Subcutaneous abdominal adipose tissue (tissue), 5 donors: ENCODE measurements at regions not wholly inside any gene's neighbourhood (a gene's known extent, or its start where the extent isn't known, plus 50 kb on each side); places are given as distances from the start of the nearest gene placed in this dataset.

ENCODE experiments used
- H3K27ac ChIP-seq: one replicate; pipeline ENCODE4 v1.7.0; 2013; ENCODE audit warnings: low read depth, mild to moderate bottlenecking, inconsistent platforms, low read length, moderate library complexity
- H3K27me3 ChIP-seq, 5 donors: one replicate each; pipeline ENCODE4 v1.7.0; 2013; ENCODE audit warnings: low read length in 5 of 5, inconsistent platforms in 1 of 5; ENCODE audit not compliant: control insufficient read depth in 5 of 5, insufficient read depth in 4 of 5
- H3K36me3 ChIP-seq, 5 donors: one replicate each; pipeline ENCODE4 v1.7.0; 2013; ENCODE audit warnings: low read length in 5 of 5; ENCODE audit not compliant: control insufficient read depth in 5 of 5, insufficient read depth in 5 of 5
- H3K4me1 ChIP-seq, 5 donors: one replicate each; pipeline ENCODE4 v1.7.0; 2013; ENCODE audit warnings: low read length in 5 of 5, mild to moderate bottlenecking in 3 of 5, moderate library complexity in 1 of 5; ENCODE audit not compliant: control insufficient read depth in 5 of 5, insufficient read depth in 5 of 5
- H3K4me3 ChIP-seq, 5 donors: one replicate each; pipeline ENCODE4 v1.7.0; 2013; ENCODE audit warnings: low read length in 5 of 5, low read depth in 1 of 5
- H3K9ac ChIP-seq, 5 donors: one replicate each; pipeline ENCODE4 v1.7.0; 2013; ENCODE audit warnings: low read length in 5 of 5, mild to moderate bottlenecking in 4 of 5, moderate library complexity in 3 of 5
- H3K9me3 ChIP-seq, 5 donors: one replicate each; pipeline ENCODE4 v1.7.0; 2013; ENCODE audit warnings: low read length in 5 of 5; ENCODE audit not compliant: control insufficient read depth in 5 of 5
- donor health status: healthy.
- donor health status: healthy.
- donor health status: healthy.
- donor health status: healthy.
- donor health status: healthy.

DNA sequence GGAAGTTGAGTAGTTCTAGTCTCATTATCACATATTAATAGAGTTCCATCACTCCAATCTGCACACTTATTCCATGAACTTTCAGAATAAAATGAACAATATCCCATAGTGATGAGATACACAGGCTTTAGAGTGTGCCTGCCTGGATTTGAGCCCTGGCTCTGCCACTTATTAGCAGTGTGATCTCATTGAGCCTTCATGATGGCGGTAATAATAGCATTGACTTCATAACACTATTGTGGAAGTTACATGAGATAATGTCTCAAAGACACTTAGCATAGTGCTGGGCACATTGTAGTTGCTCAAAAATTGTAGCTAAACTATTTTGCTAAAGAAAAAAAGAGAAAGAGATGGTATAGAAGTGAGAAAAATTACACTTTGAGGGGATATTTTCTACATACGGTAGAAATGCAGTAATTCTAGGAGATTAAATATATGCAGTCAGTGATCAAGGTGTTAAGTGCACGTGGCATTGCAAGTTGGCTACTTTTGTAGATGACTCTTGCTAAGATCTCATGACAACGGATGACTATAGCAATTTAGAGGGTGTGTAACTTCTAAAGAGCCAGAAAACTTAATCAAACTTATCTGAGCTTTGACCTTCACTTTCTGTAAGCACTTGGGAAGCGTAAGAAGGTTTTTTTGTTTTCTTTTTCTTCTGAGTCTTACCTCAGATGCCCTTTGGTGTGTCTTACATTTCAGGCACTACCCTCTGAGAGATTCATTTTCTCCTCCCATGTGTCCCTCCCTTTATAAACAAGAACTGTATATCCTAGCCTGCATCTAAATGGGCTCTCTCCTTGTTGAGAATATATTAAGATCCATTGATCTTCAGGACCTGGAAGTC is 380.6 kb upstream of the NR3C2 start:
- Histone ChIP-seq H3K9me3 (no peaks in the 10 kb centered on the region), H3K4me3 (no peak overlapping the region), H3K9ac (no peak overlapping the region), H3K27me3 (no peaks in the 10 kb centered on the region), H3K27ac (no peak overlapping the region), H3K36me3 (no peaks in the 10 kb centered on the region), H3K4me1 (no peaks in the 10 kb centered on the region)

DNA sequence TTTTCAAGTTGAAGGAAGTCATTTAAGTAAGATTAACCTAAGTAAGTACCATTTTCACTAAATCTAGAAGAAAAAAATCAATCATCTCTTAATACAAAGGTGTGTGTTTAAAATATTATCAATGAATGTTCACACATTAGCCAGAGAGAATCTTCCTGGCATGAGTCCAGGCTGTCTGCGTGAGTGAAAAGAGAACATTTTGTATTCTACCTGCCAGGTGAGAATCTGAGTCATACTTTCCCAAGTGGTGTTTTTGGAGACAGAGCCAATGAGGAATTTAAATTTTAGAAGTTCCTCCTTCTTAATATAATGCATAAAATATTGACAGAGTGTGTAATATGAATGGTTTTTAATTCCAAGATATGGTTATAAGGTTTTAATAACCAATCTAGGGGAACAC is 371.8 kb upstream of the NR3C2 start:
- Histone ChIP-seq H3K27me3 (no peaks in the 10 kb centered on the region), H3K27ac (no peak overlapping the region), H3K4me3 (no peak overlapping the region), H3K9me3 (no peaks in the 10 kb centered on the region), H3K4me1 (no peaks in the 10 kb centered on the region), H3K36me3 (no peaks in the 10 kb centered on the region), H3K9ac (no peak overlapping the region)

DNA sequence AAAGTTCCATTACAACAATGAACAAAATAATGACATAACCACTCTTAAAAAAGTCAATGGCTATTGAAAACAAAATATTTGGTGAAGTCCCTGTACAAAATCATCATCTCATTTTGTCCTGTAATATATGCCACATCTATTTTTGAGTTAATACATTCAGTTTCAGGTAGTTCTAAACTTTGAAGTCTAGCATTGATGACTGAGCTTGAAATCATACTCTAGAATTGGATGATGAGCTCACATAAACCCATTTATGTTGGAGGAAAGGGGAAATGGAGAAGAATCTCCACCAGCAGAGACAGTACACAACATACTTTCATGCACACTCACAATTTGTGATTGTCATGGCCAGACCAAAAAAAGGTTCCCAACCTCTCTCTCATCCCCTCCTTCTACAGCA is 371.1 kb upstream of the NR3C2 start:
- H3K27me3 ChIP-seq = no peaks in the 10 kb centered on the region
- no peak overlapping the region for H3K4me3 ChIP-seq
- no peaks in the 10 kb centered on the region for H3K36me3 ChIP-seq
- H3K27ac ChIP-seq = no peak overlapping the region
- H3K9me3 ChIP-seq = no peaks in the 10 kb centered on the region
- H3K4me1 ChIP-seq = no peaks in the 10 kb centered on the region
- no peak overlapping the region for H3K9ac ChIP-seq

GRCh38 chr4:148812101-148812500 is 369.9 kb upstream of the NR3C2 start:
- Histone ChIP-seq H3K4me3 (no peak overlapping the region), H3K9me3 (no peaks in the 10 kb centered on the region), H3K27me3 (no peaks in the 10 kb centered on the region), H3K36me3 (no peaks in the 10 kb centered on the region), H3K9ac (no peak overlapping the region), H3K27ac (no peak overlapping the region), H3K4me1 (no peaks in the 10 kb centered on the region)

- Histone ChIP-seq H3K27ac (no peak overlapping the region), H3K9me3 (no peaks in the 10 kb centered on the region), H3K9ac (no peak overlapping the region), H3K36me3 (no peaks in the 10 kb centered on the region), H3K27me3 (no peaks in the 10 kb centered on the region), H3K4me3 (no peak overlapping the region), H3K4me1 (no peaks in the 10 kb centered on the region)
Measured at GRCh38 chr4:148810461-148810860, 368.2 kb upstream of the NR3C2 start.

- Histone ChIP-seq H3K4me1 (no peaks in the 10 kb centered on the region), H3K4me3 (no peak overlapping the region), H3K36me3 (no peaks in the 10 kb centered on the region), H3K9me3 (no peaks in the 10 kb centered on the region), H3K9ac (no peak overlapping the region), H3K27ac (no peak overlapping the region), H3K27me3 (no peaks in the 10 kb centered on the region)
Measured at GRCh38 chr4:148808416-148808815, 366.2 kb upstream of the NR3C2 start.

DNA sequence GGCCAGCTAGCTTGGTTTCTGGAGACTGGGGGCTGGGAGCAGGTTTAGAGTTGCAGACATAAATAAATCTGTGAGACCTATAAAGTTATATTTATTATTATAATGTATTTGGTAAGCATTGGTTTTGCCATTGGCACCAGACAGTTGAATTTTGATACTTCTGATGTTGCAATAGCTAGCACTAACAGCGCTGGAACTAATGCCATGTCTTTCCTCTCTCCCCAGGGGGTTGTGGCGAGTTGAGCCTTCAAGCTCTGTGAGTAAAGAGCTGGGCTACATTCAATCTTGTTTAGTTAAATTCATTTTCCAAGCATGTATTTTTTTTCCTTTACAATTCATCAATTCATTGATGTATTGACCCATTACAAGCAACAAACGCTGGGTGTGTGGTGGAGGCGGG is 358.7 kb upstream of the NR3C2 start:
- H3K9me3 ChIP-seq = no peaks in the 10 kb centered on the region

DNA sequence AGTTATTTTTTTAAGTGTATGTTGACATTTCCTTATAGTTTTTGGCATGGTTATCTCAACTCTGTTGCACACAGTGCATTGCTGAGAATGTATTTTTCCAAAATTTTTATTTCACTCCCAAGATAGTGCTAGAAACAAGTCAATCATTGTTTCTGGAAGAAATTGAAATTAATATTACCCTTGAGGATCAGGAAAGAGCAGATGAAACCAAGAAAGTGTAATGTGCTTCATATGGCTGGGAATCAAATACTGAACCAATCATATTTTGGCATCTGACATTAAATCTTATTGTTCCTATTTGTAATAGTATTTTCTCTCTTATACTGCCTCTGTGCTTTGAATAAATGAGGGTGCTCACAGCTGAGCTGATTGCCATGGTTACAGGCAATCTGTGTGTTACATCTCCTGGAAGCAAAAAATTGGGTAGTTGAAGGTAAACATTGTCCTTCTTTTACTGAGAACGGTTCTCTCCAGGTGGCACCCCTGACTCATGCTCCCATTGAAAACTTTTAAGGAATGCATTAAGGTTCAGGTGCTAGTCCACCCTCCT is 358.2 kb upstream of the NR3C2 start:
- Histone ChIP-seq H3K9me3 (no peaks in the 10 kb centered on the region), H3K4me1 (peaks cover 0 to 11% (median 0%) of the 10 kb centered on the region in 5 donors), H3K36me3 (no peaks in the 10 kb centered on the region), H3K27ac (no peak overlapping the region), H3K27me3 (no peaks in the 10 kb centered on the region), H3K4me3 (no peak overlapping the region), H3K9ac (no peak overlapping the region)

More for the DNA sequence above, 358.7 kb upstream of the NR3C2 start:
- H3K27me3 ChIP-seq = no peaks in the 10 kb centered on the region
- no peak overlapping the region for H3K27ac ChIP-seq
- H3K4me3 ChIP-seq = no peak overlapping the region
- H3K36me3 ChIP-seq = no peaks in the 10 kb centered on the region
- peaks cover 0 to 11% (median 0%) of the 10 kb centered on the region in 5 donors for H3K4me1 ChIP-seq
- no peak overlapping the region for H3K9ac ChIP-seq

DNA sequence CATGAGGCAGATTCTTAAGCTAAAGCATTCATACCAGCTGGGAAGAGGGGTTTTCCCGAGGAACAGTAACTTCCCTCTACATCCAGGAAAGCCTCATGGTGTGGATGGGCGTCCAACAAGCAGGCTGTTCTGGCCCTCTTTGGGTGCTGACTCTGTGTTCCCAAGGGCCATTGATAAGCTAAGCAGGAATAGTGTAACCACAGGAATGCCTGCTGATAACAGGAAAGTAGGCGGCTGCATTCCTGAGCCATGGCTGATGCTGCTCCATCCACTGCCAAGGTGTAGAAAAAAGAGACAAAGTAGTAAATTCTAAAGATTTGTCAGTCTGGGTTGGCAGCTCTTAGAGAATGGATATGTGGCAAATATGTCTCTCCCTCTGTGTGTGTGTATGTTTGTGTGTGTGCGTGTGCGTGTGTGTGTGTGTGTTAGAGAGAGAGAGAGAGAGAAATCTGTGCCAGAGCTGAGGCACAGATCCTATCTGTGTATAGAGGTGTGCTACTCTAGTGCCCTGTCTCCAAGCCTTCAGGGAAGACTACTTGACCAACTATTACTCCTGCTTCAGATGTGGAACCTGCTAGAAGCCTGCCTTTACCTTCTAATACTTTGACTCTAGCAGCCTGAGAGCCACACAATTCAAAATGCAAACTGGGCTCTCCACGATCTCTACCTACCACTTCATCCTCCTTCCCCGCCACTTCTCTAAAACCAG is 353.1 kb upstream of the NR3C2 start:
- Histone ChIP-seq H3K9me3 (no peaks in the 10 kb centered on the region), H3K27ac (no peak overlapping the region), H3K27me3 (no peaks in the 10 kb centered on the region), H3K4me3 (no peak overlapping the region), H3K36me3 (no peaks in the 10 kb centered on the region), H3K9ac (no peak overlapping the region), H3K4me1 (peaks cover 0 to under 1% (median 0%) of the 10 kb centered on the region in 5 donors)

DNA sequence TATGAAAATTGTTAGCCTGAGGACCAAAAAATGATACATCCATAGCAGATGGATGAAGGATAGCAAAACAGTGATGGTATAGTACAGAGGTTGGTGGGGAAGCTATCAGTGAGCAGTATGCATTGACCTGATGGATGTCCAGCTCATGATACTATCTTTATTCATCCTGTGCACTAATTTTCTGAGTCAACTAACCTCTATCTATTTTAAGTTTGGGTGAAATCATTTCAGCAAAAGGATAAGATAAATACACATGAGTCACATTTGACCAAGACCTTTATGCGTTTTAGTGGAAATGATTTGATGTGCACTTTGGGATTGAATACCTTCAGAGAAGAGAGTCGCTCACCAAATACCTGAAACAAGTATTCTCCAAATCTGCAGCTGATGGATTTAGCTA is 351.0 kb upstream of the NR3C2 start:
- Histone ChIP-seq H3K9ac (no peak overlapping the region), H3K36me3 (no peaks in the 10 kb centered on the region), H3K9me3 (no peaks in the 10 kb centered on the region), H3K4me3 (no peak overlapping the region), H3K27ac (no peak overlapping the region), H3K27me3 (no peaks in the 10 kb centered on the region), H3K4me1 (no peaks in the 10 kb centered on the region)
